Mesenteric fat pad (tissue), 1 donor: ENCODE measurements at regions not wholly inside any gene's neighbourhood (a gene's known extent, or its start where the extent isn't known, plus 50 kb on each side); places are given as distances from the start of the nearest gene placed in this dataset.
"Not testable (repeated sequence)": the region's sequence is repeated elsewhere in the genome, so short reads cannot be mapped to it uniquely, and the experiment has no call there.

Experiments used
- DNase-seq: peaks from one replicate; pipeline ENCODE4 v3.0.0-alpha.2; 2020; ENCODE audit warnings: low spot score
- donor health status: DM: yes; HTN: yes; CAD: no.

GRCh38 chr12:13367973-13368372 lies 171.4 kb downstream of the EMP1 start:
- no peak for DNase-seq

DNA sequence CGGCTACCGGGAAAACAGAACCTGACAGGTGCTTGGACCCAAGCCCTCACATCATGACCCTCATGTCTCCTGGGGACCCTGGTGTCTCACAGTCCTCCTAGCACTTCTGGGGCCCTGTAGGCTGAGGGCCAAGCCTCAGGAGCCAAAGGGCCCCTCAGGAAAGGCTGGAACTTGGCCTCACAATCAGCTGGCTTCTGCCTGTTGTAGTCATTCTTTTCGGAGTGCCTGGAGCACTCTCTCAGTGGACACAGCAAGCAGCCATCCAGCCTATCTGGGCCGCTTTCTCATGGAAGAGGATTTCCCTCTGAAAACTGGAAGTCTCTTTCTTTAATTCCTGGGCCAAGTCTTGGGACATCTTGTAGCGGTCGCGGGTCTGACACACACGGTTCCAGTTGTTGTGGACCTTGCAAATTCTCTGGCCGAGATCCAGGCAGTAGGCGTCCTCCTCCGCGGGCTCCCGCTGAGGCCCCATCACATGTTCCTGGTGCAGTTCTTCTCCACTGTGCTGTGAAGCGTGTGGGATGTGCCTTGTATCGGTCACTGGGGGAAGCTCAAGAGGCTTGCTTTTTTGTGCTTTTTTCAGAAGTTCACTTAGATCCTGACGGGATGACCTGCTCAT lies 169.3 kb downstream of the EMP1 start:
- no peak for DNase-seq

GRCh38 chr12:13362260-13362841 lies 165.8 kb downstream of the EMP1 start:
- no peak for DNase-seq

GRCh38 chr12:13359636-13360035 lies 163.1 kb downstream of the EMP1 start:
- no peak for DNase-seq

DNA sequence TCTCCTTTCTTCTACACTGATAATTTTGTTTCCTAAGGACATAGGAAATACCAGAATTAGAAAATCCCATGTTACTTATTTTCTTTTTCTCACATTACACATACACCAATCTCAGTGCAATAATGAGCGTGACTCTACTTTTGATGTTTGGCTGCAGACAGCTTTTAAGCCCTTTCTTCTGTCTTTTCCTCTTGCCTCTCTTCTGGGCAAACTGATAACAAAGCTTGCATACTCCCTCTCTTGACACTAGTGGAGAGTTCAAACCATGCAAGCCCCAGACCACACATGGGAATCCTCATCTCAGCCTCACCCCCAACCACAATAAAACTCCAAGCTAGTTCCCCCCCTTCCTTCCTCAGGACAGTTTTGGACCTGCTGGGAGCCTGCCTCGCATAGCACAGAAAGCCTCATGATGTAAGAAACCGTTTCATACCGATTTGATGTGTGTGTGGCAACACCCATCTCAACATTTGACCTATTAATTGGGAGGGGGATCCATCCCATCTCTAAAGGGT lies 161.9 kb downstream of the EMP1 start:
- DNase-seq, result no peak

DNA sequence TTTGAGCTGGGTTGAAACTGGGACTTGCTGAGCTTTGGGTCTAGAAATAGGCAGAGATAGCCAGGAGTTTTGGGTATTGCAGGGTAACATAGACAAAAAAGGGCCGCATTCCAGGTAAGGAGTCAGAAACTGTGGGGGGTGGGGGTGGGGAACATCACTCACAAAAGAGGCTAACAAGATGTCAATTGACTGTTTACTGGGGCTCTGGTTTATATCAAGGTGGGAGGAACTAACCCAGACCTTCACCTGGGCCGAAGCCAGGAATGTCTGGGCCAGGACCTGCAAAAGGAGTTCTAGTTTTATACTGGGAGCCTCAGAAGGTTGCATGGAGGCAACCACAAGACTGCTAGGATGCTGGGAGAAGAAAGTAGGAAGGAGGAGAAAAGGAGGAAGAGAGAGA lies 154.4 kb downstream of the EMP1 start:
- DNase-seq, result no peak

- no peak for DNase-seq
These were observed 153.9 kb downstream of the EMP1 start for GRCh38 chr12:13350381-13350780.

DNA sequence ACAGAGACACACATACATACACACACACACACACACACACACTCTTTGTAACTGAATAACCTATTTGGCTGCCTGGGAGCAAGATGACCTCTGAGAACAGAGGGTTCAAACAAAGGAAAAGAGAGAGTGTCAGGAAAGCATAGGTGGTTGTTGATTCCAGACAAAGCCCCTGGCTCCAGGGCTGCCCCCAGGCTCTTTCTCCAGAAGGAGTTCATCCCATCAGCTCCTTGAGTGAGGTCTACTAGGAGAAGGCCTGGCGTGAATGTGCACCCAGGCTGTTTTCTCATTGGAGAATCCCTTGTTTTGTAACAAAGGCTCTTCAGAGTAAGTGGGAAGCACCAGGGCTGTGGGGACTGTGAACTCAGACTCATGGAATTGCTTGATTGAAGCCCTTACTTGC lies 151.9 kb downstream of the EMP1 start:
- DNase-seq, result no peak

- DNase-seq, result no peak
These were observed 150.9 kb downstream of the EMP1 start for GRCh38 chr12:13347241-13348043.

GRCh38 chr12:13345722-13346121 lies 149.2 kb downstream of the EMP1 start:
- no peak for DNase-seq

- no peak for DNase-seq
These were observed 146.8 kb downstream of the EMP1 start for GRCh38 chr12:13343375-13343774.

GRCh38 chr12:13342971-13343370 lies 146.4 kb downstream of the EMP1 start:
- no peak for DNase-seq

DNA sequence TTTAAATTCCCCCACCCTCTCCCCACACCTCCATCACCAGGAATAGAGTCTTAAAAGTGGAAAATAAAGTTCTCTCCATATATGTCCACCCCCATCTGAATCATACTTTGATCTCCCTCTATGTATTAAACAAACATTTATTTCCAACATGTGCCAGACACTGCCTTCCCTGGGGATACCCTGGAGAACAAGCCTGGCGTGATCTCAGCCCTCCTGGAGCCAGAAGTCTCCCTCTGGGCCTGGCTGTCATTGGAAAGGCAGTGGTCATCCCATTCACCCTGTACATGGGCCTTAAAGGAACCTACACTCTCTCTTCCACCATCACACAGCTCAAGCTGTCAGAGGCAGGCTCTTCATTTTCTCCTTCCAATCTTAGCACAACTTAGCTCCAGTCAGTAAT lies 143.6 kb downstream of the EMP1 start:
- DNase-seq, result no peak

- DNase-seq, result no peak
These were observed 143.0 kb downstream of the EMP1 start for GRCh38 chr12:13339538-13339937.

- DNase-seq, result no peak
These were observed 142.6 kb downstream of the EMP1 start for GRCh38 chr12:13339091-13339490.

- no peak for DNase-seq
These were observed 141.3 kb downstream of the EMP1 start for GRCh38 chr12:13337791-13338190.

GRCh38 chr12:13336216-13336615 lies 139.7 kb downstream of the EMP1 start:
- no peak for DNase-seq

GRCh38 chr12:13328535-13328934 lies 132.0 kb downstream of the EMP1 start:
- no peak for DNase-seq

- DNase-seq, result no peak
These were observed 129.6 kb downstream of the EMP1 start for GRCh38 chr12:13326076-13326475.

- not testable (repeated sequence) for DNase-seq
These were observed 128.5 kb downstream of the EMP1 start for GRCh38 chr12:13325037-13325436.

GRCh38 chr12:13318231-13319015 lies 121.9 kb downstream of the EMP1 start:
- DNase-seq, result no peak
